Endodermal cell (in vitro differentiated cells): ENCODE measurements at regions not wholly inside any gene's neighbourhood (a gene's known extent, or its start where the extent isn't known, plus 50 kb on each side); places are given as distances from the start of the nearest gene placed in this dataset.

Source experiments
- DNase-seq: peaks from one replicate; pipeline ENCODE4 v3.0.0-alpha.2; 2017
- H3K27ac ChIP-seq: 2 replicates; pipeline ENCODE4 v1.5.1; 2013; ENCODE audit warnings: mild to moderate bottlenecking, low read depth, low read length, moderate library complexity
- H3K27me3 ChIP-seq: 2 replicates; pipeline ENCODE4 v1.6.1; 2013; ENCODE audit warnings: mild to moderate bottlenecking, low read length, moderate library complexity; ENCODE audit not compliant: insufficient read depth, control insufficient read depth, poor library complexity, severe bottlenecking
- H3K36me3 ChIP-seq: 2 replicates; pipeline ENCODE4 v1.7.0; 2013; ENCODE audit warnings: mild to moderate bottlenecking, low read length, moderate library complexity; ENCODE audit not compliant: control insufficient read depth, insufficient read depth
- H3K4me1 ChIP-seq: one replicate; pipeline ENCODE4 v1.7.0; 2013; ENCODE audit warnings: low read length; ENCODE audit not compliant: control insufficient read depth, insufficient read depth
- H3K4me3 ChIP-seq: 2 replicates; pipeline ENCODE4 v1.5.1; 2013; ENCODE audit warnings: mild to moderate bottlenecking, low read length, moderate library complexity
- H3K9ac ChIP-seq: 2 replicates; pipeline ENCODE4 v1.6.1; 2013; ENCODE audit warnings: mild to moderate bottlenecking, low read length, moderate library complexity; ENCODE audit not compliant: poor library complexity, severe bottlenecking; ENCODE audit errors: extremely low read depth
- H3K9me3 ChIP-seq: 2 replicates; pipeline ENCODE4 v1.6.1; 2013; ENCODE audit warnings: mild to moderate bottlenecking, low read length, moderate library complexity; ENCODE audit not compliant: control insufficient read depth
- H3K27ac Mint-ChIP-seq: 2 replicates; pipeline ENCODE4 v1.8.0; 2020; ENCODE audit warnings: mixed read lengths
- H3K27me3 Mint-ChIP-seq: 2 replicates; pipeline ENCODE4 v1.8.0; 2021; ENCODE audit warnings: mild to moderate bottlenecking, mixed read lengths; ENCODE audit not compliant: insufficient read depth
- H3K36me3 Mint-ChIP-seq: 2 replicates; pipeline ENCODE4 v1.8.0; 2020; ENCODE audit warnings: low read depth, mixed read lengths
- H3K4me1 Mint-ChIP-seq: 2 replicates; pipeline ENCODE4 v1.8.0; 2020; ENCODE audit warnings: mixed read lengths
- H3K4me3 Mint-ChIP-seq: 2 replicates; pipeline ENCODE4 v1.8.0; 2020; ENCODE audit warnings: mild to moderate bottlenecking, moderate library complexity, mixed read lengths
- H3K9me3 Mint-ChIP-seq: 2 replicates; pipeline ENCODE4 v1.8.0; 2020; ENCODE audit warnings: mild to moderate bottlenecking, mixed read lengths
- WGBS, 2 experiments: methylation state at CpG; one replicate each; pipeline versions ENCODE4 v1.1.5 to v1.1.7; 2013; ENCODE audit warnings: missing lambda C conversion rate in 2 of 2, mixed read lengths in 1 of 2; ENCODE audit not compliant: insufficient coverage in 1 of 2, insufficient read length in 1 of 2; 5-methylcytosine and 5-hydroxymethylcytosine counted together
- TF ChIP-seq, protein P1 (sequence below): fragments of 200-600 bp; sonication (generic); conservative IDR thresholded peaks from 2 replicates; pipeline ENCODE4 v1.5.0; 2021; ENCODE audit warnings: antibody characterized with exemption, mild to moderate bottlenecking

DNA sequence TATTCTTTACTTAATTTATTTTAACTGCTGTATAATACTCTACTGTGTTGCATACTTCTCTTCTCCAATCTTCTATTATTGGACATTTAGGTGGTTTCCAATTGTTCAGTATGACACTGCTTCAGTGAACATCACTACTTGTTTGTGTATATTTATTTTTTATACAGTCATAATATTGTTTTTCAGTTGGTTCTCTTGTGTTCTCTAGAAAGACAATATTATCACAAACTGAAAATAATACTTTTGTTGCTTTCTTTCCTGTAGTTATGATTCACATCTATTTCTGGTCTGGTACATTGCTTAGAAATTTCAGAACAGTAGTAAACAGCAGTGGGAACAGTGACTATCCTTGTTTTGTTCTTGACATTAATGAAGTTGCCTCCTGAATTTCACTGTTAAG, 62.8 kb upstream of the GTSF1L start:
- Mint-ChIP-seq H3K36me3 (no peaks in the 10 kb centered on the region), H3K9me3 (peaks cover 11% of the 10 kb centered on the region), H3K27ac (no peak overlapping the region), H3K4me1 (no peaks in the 10 kb centered on the region), H3K27me3 (peaks cover 6% of the 10 kb centered on the region), H3K4me3 (no peak overlapping the region)
- no peaks in the 10 kb centered on the region for H3K36me3 ChIP-seq
- TF ChIP-seq, protein P1, sequence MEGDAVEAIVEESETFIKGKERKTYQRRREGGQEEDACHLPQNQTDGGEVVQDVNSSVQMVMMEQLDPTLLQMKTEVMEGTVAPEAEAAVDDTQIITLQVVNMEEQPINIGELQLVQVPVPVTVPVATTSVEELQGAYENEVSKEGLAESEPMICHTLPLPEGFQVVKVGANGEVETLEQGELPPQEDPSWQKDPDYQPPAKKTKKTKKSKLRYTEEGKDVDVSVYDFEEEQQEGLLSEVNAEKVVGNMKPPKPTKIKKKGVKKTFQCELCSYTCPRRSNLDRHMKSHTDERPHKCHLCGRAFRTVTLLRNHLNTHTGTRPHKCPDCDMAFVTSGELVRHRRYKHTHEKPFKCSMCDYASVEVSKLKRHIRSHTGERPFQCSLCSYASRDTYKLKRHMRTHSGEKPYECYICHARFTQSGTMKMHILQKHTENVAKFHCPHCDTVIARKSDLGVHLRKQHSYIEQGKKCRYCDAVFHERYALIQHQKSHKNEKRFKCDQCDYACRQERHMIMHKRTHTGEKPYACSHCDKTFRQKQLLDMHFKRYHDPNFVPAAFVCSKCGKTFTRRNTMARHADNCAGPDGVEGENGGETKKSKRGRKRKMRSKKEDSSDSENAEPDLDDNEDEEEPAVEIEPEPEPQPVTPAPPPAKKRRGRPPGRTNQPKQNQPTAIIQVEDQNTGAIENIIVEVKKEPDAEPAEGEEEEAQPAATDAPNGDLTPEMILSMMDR: no peak
- no peak overlapping the region for H3K9ac ChIP-seq
- no peak overlapping the region for H3K27ac ChIP-seq
- peaks cover 14% of the 10 kb centered on the region for H3K9me3 ChIP-seq
- H3K27me3 ChIP-seq: no peaks in the 10 kb centered on the region
- no peak for DNase-seq
- no peaks in the 10 kb centered on the region for H3K4me1 ChIP-seq
- no peak overlapping the region for H3K4me3 ChIP-seq

DNA sequence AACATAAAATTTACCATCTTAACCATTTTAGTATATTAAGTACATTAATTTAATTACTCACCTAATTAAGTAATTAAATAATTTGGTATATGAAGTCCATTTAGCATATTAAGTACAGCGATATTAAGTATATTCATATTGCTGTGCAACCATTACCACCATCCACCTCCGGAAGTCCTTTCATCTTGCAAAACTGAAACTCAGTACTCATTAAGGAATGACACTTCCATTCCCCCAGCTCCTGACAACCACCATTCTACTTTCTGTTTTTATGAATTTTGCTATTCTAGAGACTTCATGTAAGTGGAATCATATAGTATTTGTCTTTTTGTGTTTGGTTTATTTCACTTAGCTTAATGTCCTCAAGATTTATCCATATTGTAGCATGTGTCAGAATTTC, 61.1 kb upstream of the GTSF1L start:
- WGBS, 2 experiments: 89 to 96% methylated on average over 1 to 2 of the region's 2 CpGs
- TF ChIP-seq, protein P1: no peak
- Mint-ChIP-seq H3K9me3 (peaks cover 9% of the 10 kb centered on the region), H3K36me3 (no peaks in the 10 kb centered on the region), H3K27ac (no peak overlapping the region), H3K4me1 (no peaks in the 10 kb centered on the region), H3K4me3 (no peak overlapping the region), H3K27me3 (peaks cover 6% of the 10 kb centered on the region)
- Histone ChIP-seq H3K27ac (no peak overlapping the region), H3K27me3 (no peaks in the 10 kb centered on the region), H3K9me3 (peaks cover 12% of the 10 kb centered on the region), H3K36me3 (no peaks in the 10 kb centered on the region), H3K9ac (no peak overlapping the region), H3K4me3 (no peak overlapping the region), H3K4me1 (no peaks in the 10 kb centered on the region)
- DNase-seq: no peak

DNA sequence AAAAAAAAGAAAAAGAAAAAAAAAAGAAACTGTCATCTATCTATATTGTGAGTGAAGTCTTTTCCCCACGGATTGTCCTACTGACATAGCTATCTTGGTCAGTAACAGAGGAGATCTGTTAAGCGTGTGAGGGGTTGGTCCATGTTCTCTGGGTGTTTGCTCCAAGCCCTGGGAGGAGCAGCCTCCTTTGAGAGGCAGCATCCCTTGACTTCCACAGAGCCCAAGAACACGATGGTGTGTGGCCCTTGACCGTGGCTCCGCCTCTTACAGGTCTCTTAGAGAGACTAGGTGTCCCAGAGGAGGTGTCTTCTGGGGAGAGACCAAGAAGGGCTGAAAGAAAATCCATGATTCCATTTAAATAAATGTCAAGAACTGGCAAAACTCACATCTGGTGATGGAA, 60.1 kb upstream of the GTSF1L start:
- H3K9me3 Mint-ChIP-seq: peaks cover 3% of the 10 kb centered on the region
- no peak overlapping the region for H3K4me3 Mint-ChIP-seq
- H3K27me3 ChIP-seq: no peaks in the 10 kb centered on the region
- peaks cover under 1% of the 10 kb centered on the region for H3K27me3 Mint-ChIP-seq
- H3K36me3 ChIP-seq: no peaks in the 10 kb centered on the region
- WGBS, 2 experiments: 81 to 83% methylated on average over 4 to 5 of the region's 5 CpGs
- H3K4me1 ChIP-seq: no peaks in the 10 kb centered on the region
- no peak overlapping the region for H3K9ac ChIP-seq
- no peak for DNase-seq
- no peaks in the 10 kb centered on the region for H3K36me3 Mint-ChIP-seq
- TF ChIP-seq, protein P1: no peak
- H3K4me1 Mint-ChIP-seq: no peaks in the 10 kb centered on the region
- H3K27ac Mint-ChIP-seq: no peak overlapping the region
- H3K9me3 ChIP-seq: peaks cover 1% of the 10 kb centered on the region
- H3K27ac ChIP-seq: no peak overlapping the region
- H3K4me3 ChIP-seq: no peak overlapping the region
